Activated B cell treated with CpG ODN at 0.5 μM for 24 hours (primary cell): ENCODE measurements at regions not wholly inside any gene's neighbourhood (a gene's known extent, or its start where the extent isn't known, plus 50 kb on each side); places are given as distances from the start of the nearest gene placed in this dataset.
"Not testable (repeated sequence)": the region's sequence is repeated elsewhere in the genome, so short reads cannot be mapped to it uniquely, and the experiment has no call there.

ENCODE experiments used
- ATAC-seq: fragments of 200-7000 bp; cut with Tn5 transposase; one replicate; pipeline ENCODE4 v1.10.0; 2021; ENCODE audit warnings: low read depth, mild to moderate bottlenecking, moderate library complexity
- CTCF ChIA-PET: fragments of 350-600 bp; sonication (Branson Sonifier 250); formaldehyde crosslinking; loops from one replicate; lab custom pipeline; 2021; ENCODE audit warnings: antibody characterized with exemption; lab: Charles Lee
- POLR2A ChIA-PET: fragments of 350-600 bp; sonication (Branson Sonifier 250); formaldehyde crosslinking; loops from one replicate; lab custom pipeline; 2021; ENCODE audit warnings: antibody characterized with exemption; lab: Charles Lee
- DNase-seq: peaks from one replicate; pipeline ENCODE4 v3.0.0; 2022
- H3K27ac Mint-ChIP-seq: one replicate; pipeline ENCODE4 v1.8.0; 2020; ENCODE audit warnings: mixed read lengths
- H3K27me3 Mint-ChIP-seq: one replicate; pipeline ENCODE4 v1.8.0; 2021; ENCODE audit warnings: mixed read lengths
- H3K36me3 Mint-ChIP-seq: one replicate; pipeline ENCODE4 v1.8.0; 2021; ENCODE audit warnings: low read depth, mixed read lengths
- H3K4me1 Mint-ChIP-seq: one replicate; pipeline ENCODE4 v1.8.0; 2021; ENCODE audit warnings: mixed read lengths
- H3K4me3 Mint-ChIP-seq: one replicate; pipeline ENCODE4 v1.8.0; 2020; ENCODE audit warnings: mild to moderate bottlenecking, mixed read lengths
- H3K9me3 Mint-ChIP-seq: one replicate; pipeline ENCODE4 v1.8.0; 2020; ENCODE audit warnings: mixed read lengths
- CTCF ChIP-seq: fragments of 200-600 bp; IDR thresholded peaks from one replicate; pipeline ENCODE4 v1.8.0; 2022; ENCODE audit warnings: antibody characterized with exemption, mild to moderate bottlenecking
- intact Hi-C: fragments of 100-400 bp; cut with micrococcal nuclease; formaldehyde crosslinking; loops from one replicate; pipeline ENCODE4 v1.15.1; 2024

DNA sequence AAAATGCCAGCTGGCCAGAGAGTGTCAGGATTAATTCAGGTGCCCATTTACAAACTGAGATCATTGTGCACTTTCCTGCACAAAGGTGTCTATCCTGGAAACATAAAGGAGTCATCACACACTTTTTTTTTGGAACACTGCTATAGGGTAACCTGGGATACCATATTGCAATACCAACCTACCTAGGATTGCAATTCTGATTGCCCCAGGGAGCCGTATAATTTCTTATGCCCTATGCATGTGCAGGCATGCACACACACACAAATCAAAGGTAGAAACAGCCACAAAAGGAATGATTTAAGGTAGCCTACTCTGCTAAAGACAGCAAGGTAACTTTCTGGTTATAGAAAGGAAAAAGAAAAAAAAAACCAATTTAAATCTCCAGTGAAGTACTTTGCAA lies 285.3 kb upstream of the KITLG start:
- intact Hi-C loops: no loop called here
- no peak for TF ChIP-seq CTCF
- H3K27me3 Mint-ChIP-seq: no peaks in the 10 kb centered on the region

DNA sequence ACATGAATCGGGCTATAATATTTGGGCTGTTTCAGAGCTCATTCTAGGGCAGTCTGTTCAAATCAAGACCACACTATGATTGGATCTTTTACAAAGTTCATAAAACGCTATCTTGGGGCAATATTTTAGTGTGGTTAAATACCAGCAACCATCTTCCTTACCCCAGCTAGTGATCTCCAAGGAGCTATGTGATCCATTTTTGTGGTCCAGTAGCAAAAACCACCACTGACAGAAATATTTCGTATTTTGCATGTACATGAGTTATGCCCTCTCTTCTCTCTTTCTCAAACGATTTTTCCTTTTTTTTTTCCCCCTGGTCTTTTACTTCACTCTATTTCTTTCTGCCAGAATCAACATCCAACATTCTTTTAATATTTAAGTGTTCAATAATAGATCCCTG lies 280.6 kb upstream of the KITLG start:
- no peak for TF ChIP-seq CTCF
- no peak for DNase-seq
- Mint-ChIP-seq H3K9me3 (no peaks in the 10 kb centered on the region), H3K4me1 (no peaks in the 10 kb centered on the region), H3K27ac (no peak overlapping the region), H3K27me3 (no peaks in the 10 kb centered on the region), H3K36me3 (no peaks in the 10 kb centered on the region), H3K4me3 (no peak overlapping the region)
- POLR2A ChIA-PET: no interaction called here
- CTCF ChIA-PET: no interaction called here
- no peak for ATAC-seq
- intact Hi-C loops: no loop called here

More for the DNA sequence above, 285.3 kb upstream of the KITLG start:
- H3K4me1 Mint-ChIP-seq: no peaks in the 10 kb centered on the region
- H3K36me3 Mint-ChIP-seq: no peaks in the 10 kb centered on the region
- DNase-seq (no peak), ATAC-seq (no peak)
- H3K9me3 Mint-ChIP-seq: no peaks in the 10 kb centered on the region
- ChIA-PET CTCF (no interaction called here), POLR2A (no interaction called here)
- no peak overlapping the region for H3K27ac Mint-ChIP-seq
- H3K4me3 Mint-ChIP-seq: no peak overlapping the region

DNA sequence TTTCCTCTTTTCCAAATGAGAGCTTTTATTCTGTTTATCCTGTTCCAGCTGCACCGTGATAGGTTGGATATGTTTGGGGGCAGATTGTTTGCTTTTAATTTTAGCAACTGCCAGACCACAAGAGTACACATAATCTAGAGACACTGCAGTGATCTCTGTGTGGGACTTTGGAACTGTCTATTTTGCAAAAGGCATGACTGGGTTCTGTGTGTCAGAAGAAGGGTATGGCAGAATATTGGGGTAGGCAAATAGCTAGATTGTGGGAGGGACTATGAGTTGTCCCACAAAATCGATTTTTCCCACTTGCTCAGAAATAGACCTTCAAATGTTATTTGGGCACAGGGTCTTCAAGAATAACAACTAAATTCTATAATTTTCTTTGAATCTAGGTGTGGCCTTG lies 275.9 kb upstream of the KITLG start:
- ATAC-seq (no peak), DNase-seq (no peak)
- POLR2A ChIA-PET: no interaction called here
- H3K27me3 Mint-ChIP-seq: no peaks in the 10 kb centered on the region
- intact Hi-C loops: no loop called here
- no peak overlapping the region for H3K4me3 Mint-ChIP-seq
- no peak overlapping the region for H3K27ac Mint-ChIP-seq
- H3K36me3 Mint-ChIP-seq: no peaks in the 10 kb centered on the region
- CTCF ChIA-PET: no interaction called here
- H3K4me1 Mint-ChIP-seq: no peaks in the 10 kb centered on the region
- no peaks in the 10 kb centered on the region for H3K9me3 Mint-ChIP-seq
- no peak for TF ChIP-seq CTCF

- Mint-ChIP-seq H3K36me3 (no peaks in the 10 kb centered on the region), H3K4me3 (no peak overlapping the region), H3K27ac (no peak overlapping the region), H3K4me1 (no peaks in the 10 kb centered on the region), H3K9me3 (no peaks in the 10 kb centered on the region), H3K27me3 (no peaks in the 10 kb centered on the region)
- ChIA-PET CTCF (no interaction called here), POLR2A (no interaction called here)
- DNase-seq (no peak), ATAC-seq (no peak)
- no peak for TF ChIP-seq CTCF
- intact Hi-C loops: no loop called here
These were observed 275.0 kb upstream of the KITLG start for GRCh38 chr12:88855301-88855700.

- H3K9me3 Mint-ChIP-seq: no peaks in the 10 kb centered on the region
- ChIA-PET CTCF (no interaction called here), POLR2A (no interaction called here)
- ATAC-seq (no peak), DNase-seq (no peak)
- H3K27ac Mint-ChIP-seq: no peak overlapping the region
- no peak for TF ChIP-seq CTCF
- H3K36me3 Mint-ChIP-seq: no peaks in the 10 kb centered on the region
- H3K27me3 Mint-ChIP-seq: no peaks in the 10 kb centered on the region
- intact Hi-C loops: no loop called here
- H3K4me3 Mint-ChIP-seq: no peak overlapping the region
- no peaks in the 10 kb centered on the region for H3K4me1 Mint-ChIP-seq
These were observed 274.0 kb upstream of the KITLG start for GRCh38 chr12:88854260-88854659.

DNA sequence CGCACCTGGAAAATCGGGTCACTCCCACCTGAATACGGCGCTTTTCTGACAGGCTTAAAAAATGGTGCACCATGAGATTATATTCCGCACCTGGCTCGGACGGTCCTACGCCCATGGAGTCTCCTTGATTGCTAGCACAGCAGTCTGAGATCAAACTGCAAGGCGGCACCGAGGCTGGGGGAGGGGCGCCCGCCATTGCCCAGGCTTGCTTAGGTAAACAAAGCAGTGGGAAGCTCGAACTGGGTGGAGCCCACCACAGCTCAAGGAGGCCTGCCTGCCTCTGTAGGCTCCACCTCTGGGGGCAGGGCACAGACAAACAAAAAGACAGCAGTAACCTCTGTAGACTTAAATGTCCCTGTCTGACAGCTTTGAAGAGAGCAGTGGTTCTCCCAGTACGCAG lies 267.0 kb upstream of the KITLG start:
- intact Hi-C loops, ATAC-seq, POLR2A ChIA-PET, H3K4me3 Mint-ChIP-seq, H3K4me1 Mint-ChIP-seq, H3K36me3 Mint-ChIP-seq, H3K9me3 Mint-ChIP-seq, DNase-seq, H3K27me3 Mint-ChIP-seq, CTCF ChIA-PET, H3K27ac Mint-ChIP-seq: not testable (repeated sequence)
